ENCODE measurements at regions not wholly inside any gene's neighbourhood (a gene's known extent, or its start where the extent isn't known, plus 50 kb on each side); places are given as distances from the start of the nearest gene placed in this dataset.

GRCh38 chr13:89828506-89828905, 1519.0 kb upstream of the MIR17HG start:
- no peak for DNase-seq (ENCODE audit: extremely low read depth, low read depth)
- TF ChIP-seq CTCF (IDR thresholded peaks at IDR 0.05; ENCODE audit: low read depth, low read length) = no peak

- no peak for DNase-seq (ENCODE audit: extremely low read depth, low read depth)
- no peak for TF ChIP-seq CTCF (IDR thresholded peaks at IDR 0.05; ENCODE audit: low read depth, low read length)
Observed at GRCh38 chr13:89831157-89831556, 1516.3 kb upstream of the MIR17HG start.

GRCh38 chr13:89832827-89833226, 1514.7 kb upstream of the MIR17HG start:
- DNase-seq (ENCODE audit: extremely low read depth, low read depth) = no peak
- TF ChIP-seq CTCF (IDR thresholded peaks at IDR 0.05; ENCODE audit: low read depth, low read length) = no peak

GRCh38 chr13:89843621-89844020, 1503.9 kb upstream of the MIR17HG start:
- TF ChIP-seq CTCF (IDR thresholded peaks at IDR 0.05; ENCODE audit: low read depth, low read length) = no peak

GRCh38 chr13:89845874-89846273, 1501.6 kb upstream of the MIR17HG start:
- TF ChIP-seq CTCF (IDR thresholded peaks at IDR 0.05; ENCODE audit: low read depth, low read length) = no peak
- DNase-seq (ENCODE audit: extremely low read depth, low read depth) = no peak

More at GRCh38 chr13:89843621-89844020, 1503.9 kb upstream of the MIR17HG start:
- DNase-seq (ENCODE audit: extremely low read depth, low read depth) = no peak

GRCh38 chr13:89846926-89847585, 1500.4 kb upstream of the MIR17HG start:
- no peak for DNase-seq (ENCODE audit: extremely low read depth, low read depth)
- TF ChIP-seq CTCF (IDR thresholded peaks at IDR 0.05; ENCODE audit: low read depth, low read length) = no peak

GRCh38 chr13:89852570-89852969, 1494.9 kb upstream of the MIR17HG start:
- no peak for TF ChIP-seq CTCF (IDR thresholded peaks at IDR 0.05; ENCODE audit: low read depth, low read length)
- DNase-seq (ENCODE audit: extremely low read depth, low read depth) = no peak

All from AG09319 (cell line).